ENCODE measurements at regions not wholly inside any gene's neighbourhood (a gene's known extent, or its start where the extent isn't known, plus 50 kb on each side); places are given as distances from the start of the nearest gene placed in this dataset.

DNA sequence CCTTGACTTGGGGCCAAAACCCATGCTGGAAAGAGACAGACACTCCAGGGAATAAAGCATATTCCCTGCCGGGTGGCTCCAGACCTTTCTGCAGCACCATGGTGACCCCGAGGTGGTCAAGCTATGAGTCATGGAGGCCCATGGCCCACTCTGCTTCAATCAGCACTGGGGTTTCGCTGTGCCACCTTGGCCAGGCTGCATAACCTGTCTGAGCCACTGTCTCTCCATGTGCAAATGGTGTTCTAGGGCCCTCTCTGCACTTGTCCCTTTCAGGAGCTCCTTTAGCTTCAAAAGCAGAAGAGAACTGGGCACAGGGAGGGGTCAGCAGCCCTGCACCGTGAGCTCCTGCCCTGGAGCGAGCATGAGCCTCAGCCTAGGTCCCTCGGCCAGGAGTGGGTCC is 410.1 kb downstream of the SHANK2 start:
- Mint-ChIP-seq H3K36me3 (ENCODE audit: low read depth) (peaks cover 5% of the 10 kb centered on the region), H3K4me3 (ENCODE audit: unreplicated experiment) (no peak overlapping the region), H3K9me3 (ENCODE audit: low read depth) (peaks cover 9% of the 10 kb centered on the region), H3K27me3 (ENCODE audit: low read depth) (peaks cover 8% of the 10 kb centered on the region), H3K27ac (ENCODE audit: unreplicated experiment) (no peak overlapping the region), H3K4me1 (ENCODE audit: low read depth) (no peaks in the 10 kb centered on the region)
- TF ChIP-seq, protein P1, sequence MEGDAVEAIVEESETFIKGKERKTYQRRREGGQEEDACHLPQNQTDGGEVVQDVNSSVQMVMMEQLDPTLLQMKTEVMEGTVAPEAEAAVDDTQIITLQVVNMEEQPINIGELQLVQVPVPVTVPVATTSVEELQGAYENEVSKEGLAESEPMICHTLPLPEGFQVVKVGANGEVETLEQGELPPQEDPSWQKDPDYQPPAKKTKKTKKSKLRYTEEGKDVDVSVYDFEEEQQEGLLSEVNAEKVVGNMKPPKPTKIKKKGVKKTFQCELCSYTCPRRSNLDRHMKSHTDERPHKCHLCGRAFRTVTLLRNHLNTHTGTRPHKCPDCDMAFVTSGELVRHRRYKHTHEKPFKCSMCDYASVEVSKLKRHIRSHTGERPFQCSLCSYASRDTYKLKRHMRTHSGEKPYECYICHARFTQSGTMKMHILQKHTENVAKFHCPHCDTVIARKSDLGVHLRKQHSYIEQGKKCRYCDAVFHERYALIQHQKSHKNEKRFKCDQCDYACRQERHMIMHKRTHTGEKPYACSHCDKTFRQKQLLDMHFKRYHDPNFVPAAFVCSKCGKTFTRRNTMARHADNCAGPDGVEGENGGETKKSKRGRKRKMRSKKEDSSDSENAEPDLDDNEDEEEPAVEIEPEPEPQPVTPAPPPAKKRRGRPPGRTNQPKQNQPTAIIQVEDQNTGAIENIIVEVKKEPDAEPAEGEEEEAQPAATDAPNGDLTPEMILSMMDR (IDR thresholded peaks at IDR 0.05): no peak
- no peak for DNase-seq (ENCODE audit: low spot score)

DNA sequence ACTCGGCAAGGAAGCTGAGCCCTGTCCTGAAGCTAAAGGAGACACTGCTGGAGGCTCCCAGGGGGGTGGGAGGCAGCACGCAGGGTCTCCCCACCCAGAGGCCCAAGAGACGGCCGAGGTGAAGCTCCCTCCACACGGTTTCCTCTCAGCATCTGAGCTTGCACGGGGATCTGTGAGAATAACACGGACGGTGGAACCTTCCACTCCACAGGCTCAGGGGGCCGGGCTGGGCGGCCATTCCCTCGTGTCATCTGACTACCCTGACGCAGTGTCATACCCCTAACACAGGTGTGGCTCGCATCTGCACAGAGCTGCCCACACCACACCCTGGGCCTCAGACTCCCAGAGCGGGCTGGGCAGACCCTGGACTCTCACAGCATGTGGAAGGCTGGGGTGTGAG is 409.7 kb downstream of the SHANK2 start:
- Mint-ChIP-seq H3K36me3 (ENCODE audit: low read depth) (peaks cover 5% of the 10 kb centered on the region), H3K4me3 (ENCODE audit: unreplicated experiment) (no peak overlapping the region), H3K27me3 (ENCODE audit: low read depth) (peaks cover 8% of the 10 kb centered on the region), H3K27ac (ENCODE audit: unreplicated experiment) (no peak overlapping the region), H3K9me3 (ENCODE audit: low read depth) (peaks cover 9% of the 10 kb centered on the region), H3K4me1 (ENCODE audit: low read depth) (no peaks in the 10 kb centered on the region)
- TF ChIP-seq, protein P1 (IDR thresholded peaks at IDR 0.05): no peak
- DNase-seq (ENCODE audit: low spot score): no peak

DNA sequence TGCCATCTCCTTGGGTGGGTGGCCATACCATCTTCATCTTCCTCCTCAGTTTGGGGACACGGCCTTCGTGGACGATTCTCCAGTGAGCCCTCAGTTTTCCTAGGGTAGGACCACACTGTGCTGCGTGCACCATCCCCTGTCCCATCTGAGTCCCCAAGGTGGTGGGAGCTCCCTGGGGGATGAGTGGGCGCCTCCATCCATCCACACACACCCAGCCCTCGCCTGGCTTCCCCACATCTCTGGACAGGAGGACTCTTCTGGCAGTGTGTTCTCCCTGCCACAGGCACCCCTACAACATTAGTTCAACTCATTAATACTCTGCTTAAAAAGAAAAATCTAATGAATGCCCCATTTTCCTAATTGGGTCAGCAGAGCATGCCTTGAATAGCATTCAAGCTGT is 408.5 kb downstream of the SHANK2 start:
- TF ChIP-seq, protein P1 (IDR thresholded peaks at IDR 0.05): no peak
- H3K4me3 Mint-ChIP-seq (ENCODE audit: unreplicated experiment): no peak overlapping the region
- no peak for DNase-seq (ENCODE audit: low spot score)
- H3K27me3 Mint-ChIP-seq (ENCODE audit: low read depth): peaks cover 12% of the 10 kb centered on the region
- no peak overlapping the region for H3K27ac Mint-ChIP-seq (ENCODE audit: unreplicated experiment)
- no peaks in the 10 kb centered on the region for H3K36me3 Mint-ChIP-seq (ENCODE audit: low read depth)
- no peaks in the 10 kb centered on the region for H3K4me1 Mint-ChIP-seq (ENCODE audit: low read depth)
- H3K9me3 Mint-ChIP-seq (ENCODE audit: low read depth): no peaks in the 10 kb centered on the region

DNA sequence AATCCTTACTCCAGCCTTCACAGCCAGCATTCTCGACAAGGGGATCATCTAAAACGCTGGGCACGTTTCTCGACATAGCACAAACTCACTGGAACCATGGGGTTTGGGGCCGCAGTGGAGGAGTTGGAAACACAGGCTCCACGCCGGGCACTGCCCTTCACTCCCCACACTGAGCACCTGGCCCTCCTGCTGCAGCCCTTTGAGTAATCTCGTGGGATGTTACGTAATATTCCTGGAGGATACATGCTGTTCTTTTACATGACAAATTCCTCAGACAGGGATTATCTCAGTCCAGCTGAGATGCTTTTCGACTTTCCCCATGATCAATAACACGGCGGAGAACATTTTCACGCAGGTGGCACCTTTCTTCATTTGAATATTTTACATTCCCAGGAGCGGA is 408.0 kb downstream of the SHANK2 start:
- no peak overlapping the region for H3K27ac Mint-ChIP-seq (ENCODE audit: unreplicated experiment)
- no peaks in the 10 kb centered on the region for H3K4me1 Mint-ChIP-seq (ENCODE audit: low read depth)
- TF ChIP-seq, protein P1 (IDR thresholded peaks at IDR 0.05): no peak
- H3K27me3 Mint-ChIP-seq (ENCODE audit: low read depth): peaks cover 13% of the 10 kb centered on the region
- DNase-seq (ENCODE audit: low spot score): no peak
- H3K9me3 Mint-ChIP-seq (ENCODE audit: low read depth): no peaks in the 10 kb centered on the region
- no peaks in the 10 kb centered on the region for H3K36me3 Mint-ChIP-seq (ENCODE audit: low read depth)
- H3K4me3 Mint-ChIP-seq (ENCODE audit: unreplicated experiment): no peak overlapping the region

DNA sequence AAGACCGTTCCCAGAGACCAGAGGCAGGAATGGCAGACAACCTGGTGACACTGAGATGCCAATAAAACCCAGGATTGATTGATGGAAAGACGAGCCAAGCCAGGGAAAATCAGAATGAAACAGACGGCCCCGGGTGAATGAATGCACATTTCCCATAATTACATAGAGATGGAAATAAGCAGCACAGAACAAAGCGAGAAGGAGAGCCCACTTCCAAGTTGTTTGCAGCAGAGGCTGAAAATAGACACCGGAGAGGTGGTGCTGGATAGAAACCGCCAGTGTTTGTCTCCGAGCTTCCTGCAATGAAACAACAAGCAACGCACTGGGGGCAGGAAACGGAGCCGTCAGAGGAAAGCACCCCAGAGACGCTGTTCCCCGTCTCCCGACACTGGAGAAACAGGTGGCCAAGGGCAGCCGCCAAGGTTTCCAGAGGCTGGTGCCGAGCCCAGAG is 406.8 kb downstream of the SHANK2 start:
- no peaks in the 10 kb centered on the region for H3K4me1 Mint-ChIP-seq (ENCODE audit: low read depth)
- H3K27me3 Mint-ChIP-seq (ENCODE audit: low read depth): peaks cover 20% of the 10 kb centered on the region
- H3K9me3 Mint-ChIP-seq (ENCODE audit: low read depth): peaks cover 8% of the 10 kb centered on the region
- no peaks in the 10 kb centered on the region for H3K36me3 Mint-ChIP-seq (ENCODE audit: low read depth)
- TF ChIP-seq, protein P1 (IDR thresholded peaks at IDR 0.05): no peak
- H3K27ac Mint-ChIP-seq (ENCODE audit: unreplicated experiment): no peak overlapping the region
- no peak for DNase-seq (ENCODE audit: low spot score)
- no peak overlapping the region for H3K4me3 Mint-ChIP-seq (ENCODE audit: unreplicated experiment)

All from chondrocyte (in vitro differentiated cells).